GM19395 (cell line): ENCODE measurements at regions not wholly inside any gene's neighbourhood (a gene's known extent, or its start where the extent isn't known, plus 50 kb on each side); places are given as distances from the start of the nearest gene placed in this dataset.
"Not testable (repeated sequence)": the region's sequence is repeated elsewhere in the genome, so short reads cannot be mapped to it uniquely, and the experiment has no call there.

ENCODE experiments used
- ATAC-seq: cut with Tn5 transposase; IDR thresholded peaks from one replicate; pipeline ENCODE4 v1.9.1; 2021; ENCODE audit warnings: mild to moderate bottlenecking, moderate library complexity; ENCODE audit not compliant: unreplicated experiment

DNA sequence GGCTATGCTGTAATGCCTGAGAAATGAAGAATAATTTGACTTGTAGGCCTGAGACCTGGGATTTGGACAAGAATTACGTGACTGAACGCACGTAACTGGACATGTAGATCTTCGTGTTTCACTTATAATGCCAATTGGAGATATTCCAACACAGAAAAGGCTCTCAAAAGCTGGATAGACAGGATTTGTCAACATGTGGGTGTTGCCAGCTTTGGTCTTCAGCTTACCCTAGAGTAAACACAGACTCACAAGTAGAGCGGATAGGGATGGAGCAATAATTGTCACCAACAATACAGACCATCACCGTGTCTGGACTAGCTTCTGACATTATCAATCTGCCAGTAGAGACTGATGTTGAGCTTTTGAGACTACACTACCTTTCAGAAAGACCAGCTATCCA lies 1511.0 kb upstream of the ADGRL3 start:
- ATAC-seq = no peak

DNA sequence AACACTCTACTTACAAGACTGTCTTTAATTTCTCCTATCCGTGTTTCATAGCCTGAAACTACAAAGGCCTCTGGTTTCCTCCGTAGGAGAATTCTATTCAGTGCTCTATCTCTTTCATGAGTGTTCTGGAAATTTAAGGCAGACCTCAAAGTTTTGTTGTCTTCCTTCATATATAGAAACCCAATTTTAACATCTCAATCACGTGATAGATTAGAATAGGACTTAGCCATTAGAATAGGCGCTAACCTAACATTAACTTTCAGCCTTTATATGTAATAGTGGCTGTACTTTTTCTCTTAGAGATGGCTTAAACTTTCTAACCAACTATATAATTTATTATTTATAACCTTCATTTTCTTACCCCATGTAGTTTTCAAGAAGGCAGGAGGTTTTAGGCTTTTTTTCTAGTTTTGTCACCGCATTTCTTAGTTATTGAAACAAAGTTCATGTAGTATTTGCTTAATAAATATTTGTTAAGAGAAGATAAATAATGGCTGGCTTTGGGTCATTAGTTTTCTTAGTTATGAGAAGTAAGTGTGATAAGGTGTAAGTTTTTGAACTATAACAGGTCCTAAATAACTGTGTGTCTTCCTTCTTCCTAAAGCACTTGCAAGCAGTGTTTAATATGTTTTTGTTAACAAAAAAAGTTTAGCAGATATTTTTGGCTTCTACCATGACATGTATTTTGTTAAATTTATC lies 1504.6 kb upstream of the ADGRL3 start:
- ATAC-seq = no peak

DNA sequence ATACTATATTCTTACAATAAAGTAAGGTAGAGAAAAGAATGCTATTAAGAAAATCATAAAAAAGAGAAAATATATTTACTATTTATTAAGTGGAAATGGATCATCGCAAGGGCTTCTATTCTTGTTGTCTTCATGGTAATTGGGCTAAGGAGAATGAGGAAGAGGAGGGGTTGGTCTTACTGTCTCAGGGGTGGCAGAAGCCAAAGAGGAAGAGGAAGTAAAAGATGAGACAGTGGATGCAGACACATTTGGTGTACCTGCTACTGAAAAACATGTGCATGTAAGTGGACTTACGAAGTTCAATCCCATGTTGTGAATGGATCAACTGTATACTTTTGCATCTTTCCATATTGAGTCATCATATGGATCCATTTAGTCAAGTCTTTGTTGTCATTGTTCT lies 1502.1 kb upstream of the ADGRL3 start:
- ATAC-seq = no peak

DNA sequence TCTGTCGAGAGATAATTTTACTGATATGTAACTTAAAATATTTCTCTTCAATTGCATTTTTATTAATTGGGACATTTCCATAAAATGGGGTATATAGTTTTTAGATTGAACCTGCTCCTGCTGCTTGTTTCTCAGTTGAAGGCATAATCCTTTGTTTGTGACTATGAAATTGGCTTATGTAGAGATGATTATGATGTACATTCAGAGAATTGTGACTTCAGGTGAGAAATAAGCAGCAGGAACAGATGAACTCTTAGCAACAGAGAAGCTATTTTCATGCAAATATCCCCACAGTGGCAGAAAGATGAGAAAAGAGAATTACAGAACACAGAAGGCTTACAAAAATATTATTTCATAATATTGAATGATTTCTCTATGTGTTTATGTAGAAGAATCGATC lies 1499.5 kb upstream of the ADGRL3 start:
- no peak for ATAC-seq

DNA sequence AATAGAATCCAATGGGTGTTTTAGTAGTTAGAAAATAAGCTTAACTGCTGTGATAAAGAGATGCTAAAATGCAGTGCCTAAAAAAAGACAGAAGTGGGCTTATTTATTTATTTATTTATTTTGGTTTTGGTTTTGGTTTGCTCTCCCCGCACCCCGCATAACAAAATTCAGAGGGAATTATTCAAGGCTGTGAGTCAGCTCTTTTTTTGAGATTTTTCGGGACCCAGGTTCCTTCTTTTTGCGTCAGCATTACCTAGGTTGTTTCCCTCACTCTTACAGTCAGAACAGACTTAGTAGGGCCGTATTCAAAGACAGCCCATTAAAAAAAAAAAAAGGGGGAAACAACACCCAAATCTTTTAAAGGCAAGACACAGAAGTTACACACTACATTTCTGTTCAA lies 1495.5 kb upstream of the ADGRL3 start:
- no peak for ATAC-seq

DNA sequence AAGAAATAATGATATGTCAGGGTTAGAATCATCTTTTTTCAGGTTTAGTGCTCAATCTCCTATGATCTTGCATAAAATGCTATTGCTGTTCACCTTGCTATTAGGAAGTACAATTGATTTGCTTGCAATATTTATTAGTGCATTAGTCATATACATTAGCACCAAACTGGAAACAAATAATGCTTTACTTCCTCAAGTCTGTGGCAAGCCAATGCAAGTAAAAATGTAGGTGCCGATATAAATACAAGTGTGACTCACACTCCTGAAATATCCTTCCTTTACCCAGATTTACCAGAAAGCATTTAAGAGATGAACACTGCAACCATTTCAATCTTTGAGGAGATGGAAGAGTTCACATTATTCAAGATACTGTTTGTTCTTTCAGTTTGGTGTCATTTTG lies 1487.7 kb upstream of the ADGRL3 start:
- ATAC-seq = no peak

DNA sequence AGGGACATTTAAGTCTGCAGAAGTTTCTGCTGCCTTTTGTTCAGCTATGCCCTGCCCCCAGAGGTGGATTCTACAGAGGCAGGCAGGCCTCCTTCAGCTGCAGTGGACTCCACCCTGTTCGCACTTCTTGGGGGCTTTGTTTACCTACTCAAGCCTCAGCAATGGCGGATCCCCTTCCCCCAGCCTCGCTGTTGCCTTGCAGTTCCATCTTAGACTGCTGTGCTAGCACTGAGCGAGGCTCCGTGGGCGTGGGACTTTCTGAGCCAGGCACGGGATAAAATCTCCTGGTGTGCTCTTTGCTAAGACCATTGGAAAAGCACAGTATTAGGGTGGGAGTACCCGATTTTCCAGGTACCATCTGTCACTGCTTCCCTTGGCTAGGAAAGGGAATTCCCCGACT lies 1475.8 kb upstream of the ADGRL3 start:
- not testable (repeated sequence) for ATAC-seq

DNA sequence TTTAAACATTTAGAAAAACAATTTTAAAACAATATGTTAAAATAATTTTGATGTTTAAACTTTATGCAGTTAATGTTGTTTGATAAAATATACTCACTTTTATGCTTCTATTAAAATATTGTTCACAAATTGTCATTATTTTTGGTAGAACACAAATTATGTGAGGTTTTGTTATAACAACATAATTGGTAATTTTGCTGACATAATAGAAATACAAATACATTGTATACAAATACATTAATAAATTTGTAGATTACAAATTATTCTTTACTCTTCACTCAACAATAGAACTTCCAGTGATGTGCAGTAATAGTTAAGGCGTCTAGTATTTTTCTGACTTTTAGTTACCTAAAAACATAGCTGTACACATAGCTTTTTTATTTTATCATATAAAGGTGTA lies 1472.4 kb upstream of the ADGRL3 start:
- ATAC-seq = no peak

DNA sequence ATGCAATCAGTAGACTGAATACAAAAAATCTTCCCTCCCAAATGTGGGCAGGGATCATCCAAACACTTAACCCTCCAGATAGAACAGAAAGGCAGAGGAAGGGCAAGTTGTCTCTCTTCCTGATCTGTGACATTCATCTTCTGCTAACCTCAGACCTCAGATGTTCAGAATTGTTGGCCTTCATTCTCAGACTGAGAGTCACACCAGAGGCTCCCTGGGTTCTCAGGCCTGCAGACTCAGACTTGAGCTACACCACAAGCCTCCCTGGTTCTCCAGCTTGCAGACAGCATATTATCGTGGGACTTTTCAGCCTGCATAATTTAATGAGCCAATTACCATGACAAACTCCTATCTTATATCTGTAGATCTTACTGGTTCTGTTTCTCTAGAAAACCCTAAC lies 1471.6 kb upstream of the ADGRL3 start:
- no peak for ATAC-seq

DNA sequence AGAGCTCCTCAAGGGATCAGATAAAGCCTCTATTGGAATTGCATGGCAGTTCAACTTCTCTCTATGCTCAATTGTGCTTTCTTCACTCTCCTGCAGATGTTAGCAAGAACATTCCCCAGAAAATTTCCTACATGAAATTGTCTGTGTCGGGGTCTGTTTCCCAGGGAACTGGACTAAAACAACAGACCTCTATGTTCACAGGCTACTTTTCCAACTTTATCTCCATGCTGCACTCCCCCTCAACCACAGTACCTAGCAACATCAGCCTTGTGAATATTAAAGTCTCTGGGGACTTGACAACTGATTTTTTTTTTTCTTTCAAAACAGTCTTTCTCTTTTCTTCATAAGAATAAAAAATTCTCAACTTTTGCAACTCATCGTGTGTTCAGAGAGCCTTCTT lies 1470.8 kb upstream of the ADGRL3 start:
- ATAC-seq = no peak

DNA sequence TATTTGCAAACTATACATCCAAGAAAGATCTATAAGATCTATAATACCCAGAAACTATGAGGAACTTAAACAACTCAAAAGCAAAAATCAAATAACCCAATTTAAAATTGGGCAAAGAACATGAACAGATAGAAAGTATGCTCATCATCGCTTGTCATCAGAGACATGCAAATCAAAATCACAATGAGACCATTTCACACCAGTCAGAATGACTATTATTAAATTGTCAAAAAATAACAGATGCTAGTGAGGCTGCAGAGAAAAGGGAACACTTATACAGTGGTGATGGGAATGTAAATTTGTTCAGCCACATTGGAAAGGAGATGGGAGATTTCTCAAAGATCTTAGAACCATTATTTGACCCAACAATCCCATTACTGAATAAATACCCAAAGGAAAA lies 1451.7 kb upstream of the ADGRL3 start:
- no peak for ATAC-seq

DNA sequence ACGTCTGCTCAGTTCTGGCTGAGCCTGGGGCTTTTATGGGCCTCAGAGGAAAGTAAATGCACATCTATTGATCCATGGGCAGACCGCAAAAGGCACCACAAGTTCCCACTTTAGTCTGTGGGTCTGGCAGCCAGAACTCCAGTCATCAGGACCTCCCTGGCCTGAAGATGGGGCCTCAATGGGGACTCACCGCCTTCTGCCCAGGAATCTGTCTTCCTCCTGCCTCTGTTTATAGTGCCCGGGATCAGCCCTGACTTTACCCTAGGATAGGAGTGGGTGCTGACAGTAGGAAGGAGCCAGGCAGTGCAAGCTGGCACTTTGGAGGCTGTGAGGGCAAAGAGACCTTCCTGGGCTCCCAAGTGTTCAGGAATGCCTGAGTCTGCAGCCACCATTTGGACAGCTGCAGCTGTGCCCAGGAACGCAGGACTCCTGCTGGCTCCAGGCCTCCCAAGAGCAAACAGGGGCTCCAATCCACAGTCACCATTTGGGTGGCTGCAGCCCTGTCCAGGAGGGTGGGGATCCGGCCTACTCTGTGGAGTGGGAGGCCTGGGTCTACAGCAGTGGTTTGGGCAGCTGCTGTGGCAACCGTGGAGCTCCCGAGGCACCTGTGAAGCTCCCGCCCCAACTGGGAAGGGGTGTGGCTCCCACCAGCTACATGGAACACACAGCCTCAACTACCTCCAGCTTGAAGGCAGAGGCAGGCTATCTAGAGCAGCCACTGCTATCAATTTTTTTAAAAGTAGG lies 1440.9 kb upstream of the ADGRL3 start:
- no peak for ATAC-seq

DNA sequence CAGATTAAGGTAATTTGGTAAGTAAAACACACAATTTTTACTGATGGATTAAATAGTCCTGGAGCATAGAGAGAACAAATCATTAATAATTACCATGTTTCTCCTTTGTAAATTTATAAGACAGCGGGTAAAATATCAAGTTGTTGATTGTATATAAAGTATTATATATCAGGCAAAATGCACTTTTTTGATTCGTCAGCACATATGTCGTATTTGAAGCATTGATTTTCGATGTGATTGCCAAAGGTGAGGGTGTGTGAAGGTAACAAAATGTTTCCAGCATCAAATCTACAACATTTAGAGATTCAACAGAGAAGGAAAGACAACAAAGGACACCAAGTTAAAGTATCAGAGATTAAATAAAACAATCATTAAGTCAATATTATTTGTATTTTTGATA lies 1437.8 kb upstream of the ADGRL3 start:
- no peak for ATAC-seq

DNA sequence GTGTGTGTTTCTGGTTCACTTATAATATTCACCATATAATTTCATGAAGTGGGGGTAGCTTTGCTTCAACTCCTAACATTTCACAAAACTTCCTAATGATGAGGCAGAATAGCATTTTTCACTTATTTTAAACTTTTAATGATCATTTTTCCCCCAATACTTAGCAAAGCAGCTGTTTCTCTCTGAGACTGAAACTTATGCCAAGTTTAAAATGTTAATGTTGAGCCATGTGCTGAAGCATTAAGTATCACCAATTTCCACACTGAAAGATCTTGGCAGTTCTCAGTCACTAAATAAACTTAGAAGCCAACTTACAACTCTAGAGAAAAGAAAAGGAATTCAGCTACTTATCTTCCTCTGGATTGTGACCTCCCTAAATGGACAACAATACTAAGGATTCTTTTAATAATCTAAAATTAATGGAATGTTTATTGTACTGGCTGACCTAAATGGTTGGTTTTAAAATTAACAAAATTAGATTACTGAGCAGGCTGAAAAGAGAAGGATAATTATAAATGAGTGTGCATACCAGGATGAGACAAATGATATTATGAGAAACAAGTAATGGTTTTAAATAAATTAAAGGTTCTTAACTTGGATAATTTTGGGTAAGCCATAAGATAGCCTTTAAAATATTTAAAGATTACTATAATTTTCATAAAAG lies 1429.4 kb upstream of the ADGRL3 start:
- no peak for ATAC-seq

DNA sequence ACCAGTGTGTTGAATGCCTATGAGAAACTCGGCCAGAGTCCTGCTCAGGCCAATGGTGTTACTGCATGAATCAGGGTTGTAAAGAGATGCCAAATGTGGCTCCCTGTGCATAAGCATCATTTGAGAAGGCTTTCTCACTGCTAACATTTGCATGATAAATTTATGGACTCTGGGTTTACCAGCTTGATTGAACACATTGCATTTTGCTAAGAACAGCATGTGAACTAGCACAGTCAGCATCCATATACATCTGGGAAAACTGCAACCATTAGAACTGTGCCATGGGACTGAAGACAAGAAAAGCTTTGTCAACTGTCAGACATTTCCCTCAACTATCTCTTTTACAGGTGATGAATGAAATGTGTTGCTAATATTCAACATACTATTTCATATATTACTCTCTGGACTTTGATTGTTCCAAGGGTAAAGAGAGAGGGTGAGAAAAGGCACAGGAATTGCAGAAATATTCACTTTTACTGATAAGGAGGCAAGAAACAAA lies 1427.4 kb upstream of the ADGRL3 start:
- no peak for ATAC-seq

DNA sequence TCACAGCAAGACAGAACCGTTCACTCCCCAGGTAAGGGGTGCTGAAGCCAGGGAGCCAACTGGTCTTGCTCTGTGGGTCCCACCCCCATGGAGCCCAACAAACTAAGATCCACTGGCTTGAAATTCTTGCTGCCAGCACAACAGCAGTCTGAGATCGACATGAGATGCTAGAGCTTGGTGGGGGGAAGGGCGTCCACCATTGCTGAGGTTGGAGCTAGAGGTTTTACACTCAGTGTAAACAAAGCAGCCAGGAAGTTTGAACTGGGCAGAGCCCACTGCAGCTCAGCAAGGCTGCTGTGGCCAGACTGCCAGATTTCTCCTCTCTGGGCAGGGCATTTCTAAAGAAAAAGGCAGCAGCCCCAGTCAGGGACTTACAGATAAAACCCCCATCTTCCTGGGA lies 1419.9 kb upstream of the ADGRL3 start:
- not testable (repeated sequence) for ATAC-seq

DNA sequence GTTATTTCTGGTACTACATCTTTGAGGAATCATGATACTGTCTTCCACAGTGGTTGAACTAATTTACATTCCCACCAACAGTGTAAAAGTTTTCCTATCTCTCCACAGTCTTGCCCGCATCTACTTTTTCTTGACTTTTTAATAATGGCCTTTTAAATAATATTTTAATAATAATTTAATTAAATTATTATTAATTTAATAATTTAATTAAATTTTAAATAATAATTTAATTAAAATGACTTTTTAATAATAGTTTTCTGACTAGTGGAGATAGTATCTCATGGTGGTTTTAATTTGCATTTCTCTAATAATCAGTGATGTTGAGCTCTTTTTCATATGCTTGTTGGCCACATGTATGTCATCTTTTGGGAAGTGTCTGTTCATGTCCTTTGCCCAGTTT lies 1395.0 kb upstream of the ADGRL3 start:
- no peak for ATAC-seq

DNA sequence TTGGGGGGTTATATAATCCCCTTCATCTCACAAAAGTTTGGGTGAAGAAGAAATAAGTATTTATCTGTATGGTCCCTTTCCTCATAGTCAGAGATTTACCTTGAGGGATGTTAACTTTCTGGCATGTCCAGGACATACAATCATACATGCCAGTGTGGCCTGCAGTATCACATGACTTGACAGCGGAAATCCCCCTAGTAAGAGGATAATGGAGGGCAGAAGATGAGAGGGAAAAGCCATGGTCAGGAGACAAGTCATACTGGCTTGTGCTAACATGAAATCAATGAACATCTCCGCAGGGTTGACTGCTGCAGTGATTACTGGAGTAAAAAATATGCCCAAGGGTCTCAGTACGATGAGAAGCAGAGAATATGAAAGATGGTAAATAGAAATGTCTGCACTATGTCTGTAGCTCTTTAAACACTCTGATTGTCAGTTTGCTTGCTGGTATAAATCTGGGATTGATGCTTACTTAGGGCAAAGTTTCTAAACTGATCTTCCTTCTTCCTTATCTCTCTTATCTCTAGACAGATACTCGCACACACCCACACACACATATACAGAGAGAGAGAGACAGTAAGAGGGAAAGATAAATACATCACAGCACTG lies 1385.6 kb upstream of the ADGRL3 start:
- no peak for ATAC-seq

DNA sequence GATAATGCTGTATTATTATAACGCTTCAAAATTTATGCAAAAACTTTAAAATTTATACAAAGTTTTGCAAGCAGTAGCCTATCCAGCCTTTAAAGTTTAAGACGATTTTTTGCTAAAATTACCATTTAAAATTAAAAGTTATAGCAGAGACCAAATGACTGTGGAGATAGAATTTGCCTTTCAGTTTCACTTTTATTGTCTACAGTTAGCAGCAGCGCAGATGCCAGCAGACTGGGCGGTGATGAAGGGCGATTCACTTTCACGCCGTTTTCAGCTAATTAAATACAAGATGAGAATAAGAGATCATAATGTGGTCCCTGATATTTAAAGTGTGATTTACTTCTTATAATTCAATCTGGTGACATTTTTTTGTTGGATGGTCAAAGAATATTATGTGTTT lies 1381.5 kb upstream of the ADGRL3 start:
- ATAC-seq = peak; percentile 97

DNA sequence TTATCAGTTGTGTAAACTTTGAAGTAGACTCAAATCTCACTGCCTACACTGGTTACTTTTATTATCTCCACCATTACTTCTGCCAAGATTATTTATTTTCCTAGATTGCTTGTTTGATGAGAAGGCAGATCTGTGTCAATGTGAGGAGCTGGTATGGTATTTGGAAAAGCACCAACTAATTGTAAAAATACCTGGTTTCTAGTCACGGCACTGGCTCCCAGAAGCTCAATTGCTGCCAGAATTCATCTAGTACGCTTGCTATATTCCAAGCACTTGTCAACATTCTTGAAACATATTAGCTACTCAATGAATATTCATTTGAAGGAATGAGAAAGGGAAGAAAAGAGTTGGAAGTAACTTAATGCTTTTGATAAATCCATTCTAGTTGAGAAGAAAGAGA lies 1376.8 kb upstream of the ADGRL3 start:
- no peak for ATAC-seq

DNA sequence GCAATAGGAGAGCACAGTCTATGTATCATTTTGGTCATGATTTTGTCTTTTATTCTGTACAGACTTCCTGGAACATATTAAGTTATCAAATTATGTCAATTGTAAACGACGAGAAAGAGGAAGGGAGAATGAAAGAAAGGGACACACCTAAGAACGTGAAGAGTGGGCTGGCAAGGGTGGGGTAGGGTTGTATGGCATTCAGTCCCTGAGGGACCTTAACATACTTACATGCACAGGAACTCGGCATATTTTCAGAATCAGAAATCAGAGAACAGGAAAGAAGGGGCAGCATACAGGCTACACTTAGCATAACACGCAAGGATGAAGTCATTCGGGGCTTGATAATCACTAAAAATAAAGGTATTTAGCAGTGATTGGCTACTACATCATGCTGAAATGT lies 1375.0 kb upstream of the ADGRL3 start:
- no peak for ATAC-seq

DNA sequence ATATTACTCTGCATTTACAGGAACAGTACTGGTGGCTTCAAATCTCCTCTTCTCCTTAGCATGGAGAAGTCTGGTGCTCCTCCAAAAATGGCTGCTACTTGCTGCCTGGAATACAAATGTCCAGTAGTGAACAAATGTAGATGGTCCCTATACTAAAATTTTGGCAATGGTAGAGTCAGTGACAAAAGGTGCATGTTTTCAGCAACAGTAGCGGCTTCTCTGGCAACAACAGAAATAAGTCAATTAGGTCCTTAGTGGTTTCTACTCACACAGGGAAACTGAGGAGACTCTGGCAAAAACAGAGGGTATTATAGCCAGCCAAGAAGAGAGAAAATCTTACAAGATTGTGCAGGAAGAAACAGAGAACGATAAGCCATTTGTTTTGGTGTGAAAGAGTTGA lies 1368.4 kb upstream of the ADGRL3 start:
- ATAC-seq = no peak
